H1 (cell line): ENCODE measurements at regions not wholly inside any gene's neighbourhood (a gene's known extent, or its start where the extent isn't known, plus 50 kb on each side); places are given as distances from the start of the nearest gene placed in this dataset.

ENCODE experiments used
- CTCF ChIA-PET: fragments of 300-600 bp; sonication (Branson Sonifier 250); formaldehyde crosslinking; loops from one replicate; lab custom pipeline; 2021; ENCODE audit not compliant: partially characterized antibody; lab: Charles Lee
- POLR2A ChIA-PET: fragments of 300-600 bp; sonication (Branson Sonifier 250); formaldehyde crosslinking; loops from one replicate; lab custom pipeline; 2021; ENCODE audit warnings: inconsistent platforms; ENCODE audit not compliant: partially characterized antibody; lab: Charles Lee
- DNase-seq, 2 experiments: peaks; one replicate each; pipeline versions ENCODE4 v3.0.0 to v3.0.0-alpha.2; 2010 to 2022; ENCODE audit warnings: low spot score in 2 of 2, low read depth in 1 of 2, mixed read lengths in 1 of 2
- FAIRE-seq: peaks from 2 replicates; lab custom pipeline; 2011; peaks lifted over from hg19 to GRCh38; lab: Jason Lieb, UNC
- H2AFZ ChIP-seq: 2 replicates; pipeline ENCODE4 v1.8.1; 2012; ENCODE audit warnings: low read length, inconsistent platforms
- H2AK5ac ChIP-seq: 2 replicates; pipeline ENCODE4 v1.6.1; 2013; ENCODE audit warnings: low read depth, low read length
- H2BK120ac ChIP-seq: replicated peaks from 2 replicates; pipeline ENCODE3; 2013; ENCODE audit warnings: low read depth, low read length, inconsistent platforms
- H2BK12ac ChIP-seq: 2 replicates; pipeline ENCODE4 v1.6.1; 2013; ENCODE audit warnings: low read depth, low read length
- H2BK15ac ChIP-seq: 2 replicates; pipeline ENCODE4 v1.6.1; 2013; ENCODE audit warnings: low read length
- H2BK20ac ChIP-seq: 2 replicates; pipeline ENCODE4 v1.6.1; 2013; ENCODE audit warnings: low read length
- H2BK5ac ChIP-seq: 2 replicates; pipeline ENCODE4 v1.6.1; 2013; ENCODE audit warnings: low read depth, low read length
- H3K14ac ChIP-seq: 2 replicates; pipeline ENCODE4 v1.6.1; 2013; ENCODE audit warnings: inconsistent platforms; ENCODE audit not compliant: insufficient read length
- H3K18ac ChIP-seq: 2 replicates; pipeline ENCODE4 v1.6.1; 2013; ENCODE audit warnings: low read length; ENCODE audit errors: extremely low read depth
- H3K23ac ChIP-seq: 2 replicates; pipeline ENCODE4 v1.6.1; 2013; ENCODE audit warnings: inconsistent platforms; ENCODE audit not compliant: insufficient read length
- H3K23me2 ChIP-seq: 2 replicates; pipeline ENCODE4 v1.6.1; 2013; ENCODE audit warnings: low read depth, low read length
- H3K27ac ChIP-seq: 2 replicates; pipeline ENCODE4 v1.6.1; 2011; ENCODE audit warnings: low read depth, low read length, inconsistent platforms
- H3K27me3 ChIP-seq, 4 experiments: replicated peaks in 1 of 4; 1 replicate in 1 of 4; 2 replicates in 3 of 4; pipeline versions ENCODE4 v1.6.1 to v1.8.1; 2011 to 2013; ENCODE audit warnings: low read length in 3 of 4, mild to moderate bottlenecking in 3 of 4, inconsistent platforms in 2 of 4, mixed read lengths in 2 of 4, moderate library complexity in 1 of 4; ENCODE audit not compliant: control insufficient read depth in 3 of 4, insufficient read depth in 3 of 4; ENCODE audit errors: extremely low read depth in 1 of 4
- H3K36me3 ChIP-seq, 4 experiments: 2 replicates each; pipeline versions ENCODE4 v1.6.1 to v1.8.1; 2011 to 2013; ENCODE audit warnings: mild to moderate bottlenecking in 4 of 4, low read length in 3 of 4, moderate library complexity in 2 of 4, control low read depth in 1 of 4, inconsistent platforms in 1 of 4; ENCODE audit not compliant: insufficient read depth in 4 of 4, control insufficient read depth in 2 of 4
- H3K4ac ChIP-seq: replicated peaks from 2 replicates; pipeline ENCODE3; 2013; ENCODE audit warnings: low read length, low read depth, mixed read lengths, inconsistent platforms; ENCODE audit not compliant: insufficient read length
- H3K4me1 ChIP-seq, 4 experiments: replicated peaks in 1 of 4; 1 replicate in 1 of 4; 2 replicates in 3 of 4; pipeline versions ENCODE4 v1.6.1 to v1.8.1; 2011 to 2013; ENCODE audit warnings: low read length in 3 of 4, inconsistent platforms in 2 of 4, mixed read lengths in 1 of 4; ENCODE audit not compliant: insufficient read depth in 4 of 4, control insufficient read depth in 3 of 4
- H3K4me2 ChIP-seq, 2 experiments: 2 replicates each; pipeline versions ENCODE4 v1.6.1 to v1.8.1; 2011 to 2013; ENCODE audit warnings: low read depth in 2 of 2, low read length in 2 of 2, control low read depth in 1 of 2, inconsistent platforms in 1 of 2, mild to moderate bottlenecking in 1 of 2; ENCODE audit not compliant: insufficient read depth in 1 of 2
- H3K4me3 ChIP-seq, 4 experiments: fragments of 200-600, 300-600 bp in 1 of 4; sonication (generic), shearing (Covaris generic), sonication (Bioruptor Twin) in 1 of 4; 2 replicates each; pipeline versions ENCODE4 v1.5.1 to v1.8.1; 2011 to 2016; ENCODE audit warnings: low read length in 4 of 4, low read depth in 3 of 4, control low read depth in 2 of 4, inconsistent platforms in 2 of 4, mild to moderate bottlenecking in 2 of 4, mixed read lengths in 1 of 4, moderate library complexity in 1 of 4; ENCODE audit not compliant: insufficient read depth in 2 of 4; ENCODE audit errors: extremely low read depth in 1 of 4
- H3K56ac ChIP-seq: replicated peaks from 2 replicates; pipeline ENCODE3; 2013; ENCODE audit warnings: low read depth, mild to moderate bottlenecking, mixed read lengths, low read length, inconsistent platforms; ENCODE audit not compliant: insufficient read length
- H3K79me1 ChIP-seq: 2 replicates; pipeline ENCODE4 v1.6.1; 2013; ENCODE audit warnings: low read depth, low read length, control low read depth
- H3K79me2 ChIP-seq, 2 experiments: 2 replicates each; pipeline versions ENCODE4 v1.6.1 to v1.8.1; 2012 to 2013; ENCODE audit warnings: low read length in 2 of 2, mild to moderate bottlenecking in 2 of 2, inconsistent platforms in 1 of 2; ENCODE audit not compliant: insufficient read depth in 2 of 2, control insufficient read depth in 1 of 2
- H3K9ac ChIP-seq, 4 experiments: replicated peaks in 1 of 4; 1 replicate in 1 of 4; 2 replicates in 3 of 4; pipeline versions ENCODE4 v1.6.1 to v1.8.1; 2011 to 2013; ENCODE audit warnings: low read depth in 3 of 4, low read length in 3 of 4, control low read depth in 2 of 4, mild to moderate bottlenecking in 2 of 4, moderate library complexity in 2 of 4, inconsistent platforms in 1 of 4; ENCODE audit errors: extremely low read depth in 1 of 4
- H3K9me3 ChIP-seq, 2 experiments: 2 replicates each; pipeline versions ENCODE4 v1.6.1 to v1.8.1; 2012 to 2013; ENCODE audit warnings: mild to moderate bottlenecking in 2 of 2, moderate library complexity in 2 of 2, control low read depth in 1 of 2, inconsistent platforms in 1 of 2, low read depth in 1 of 2, low read length in 1 of 2, mixed read lengths in 1 of 2; ENCODE audit not compliant: insufficient read depth in 2 of 2
- H4K20me1 ChIP-seq, 2 experiments: replicated peaks in 1 of 2; 2 replicates each; pipeline versions ENCODE3 to v1.8.1; 2011 to 2013; ENCODE audit warnings: inconsistent platforms in 2 of 2, low read length in 2 of 2, mild to moderate bottlenecking in 1 of 2; ENCODE audit not compliant: insufficient read depth in 2 of 2, control insufficient read depth in 1 of 2
- H4K5ac ChIP-seq: 2 replicates; pipeline ENCODE4 v1.6.1; 2013; ENCODE audit warnings: low read length, low read depth, mixed read lengths, inconsistent platforms; ENCODE audit not compliant: insufficient read length
- H4K8ac ChIP-seq: 2 replicates; pipeline ENCODE4 v1.8.0; 2013; ENCODE audit warnings: mild to moderate bottlenecking, moderate library complexity, low read length, inconsistent platforms; ENCODE audit not compliant: insufficient read depth; ENCODE audit errors: extremely low read depth
- H4K91ac ChIP-seq: replicated peaks from 2 replicates; pipeline ENCODE3; 2013; ENCODE audit warnings: low read length, mixed read lengths, inconsistent platforms; ENCODE audit not compliant: insufficient read length
- BRCA1 ChIP-seq: IDR thresholded peaks from 2 replicates; pipeline ENCODE4 v1.6.1; 2012; ENCODE audit warnings: low read depth, low read length, improper control_type of control experiment
- CBX5 ChIP-seq: fragments of 300-800, 300-1000 bp; sonication (generic); IDR thresholded peaks from 2 replicates; pipeline ENCODE4 v1.7.1; 2016; ENCODE audit warnings: antibody characterized with exemption, low read length, low read depth
- CBX8 ChIP-seq: fragments of 300-800, 300-1000 bp; sonication (generic); IDR thresholded peaks from 2 replicates; pipeline ENCODE4 v1.7.1; 2016; ENCODE audit warnings: low read depth, low read length, borderline replicate concordance
- CHD2 ChIP-seq: IDR thresholded peaks from 2 replicates; pipeline ENCODE4 v1.6.1; 2012; ENCODE audit warnings: low read length, improper control_type of control experiment
- CREB1 ChIP-seq: IDR thresholded peaks from 2 replicates; pipeline ENCODE4 v1.6.1; 2012; ENCODE audit warnings: inconsistent platforms
- EGR1 ChIP-seq: IDR thresholded peaks from 2 replicates; pipeline ENCODE4 v1.6.1; 2011; ENCODE audit warnings: low read depth, low read length, borderline replicate concordance
- EP300 ChIP-seq, 2 experiments: IDR thresholded peaks; 1 replicate in 1 of 2; 2 replicates in 1 of 2; pipeline ENCODE4 v1.6.1; 2011 to 2012; ENCODE audit warnings: low read depth in 2 of 2, low read length in 2 of 2, mild to moderate bottlenecking in 2 of 2, borderline replicate concordance in 1 of 2, inconsistent platforms in 1 of 2, moderate library complexity in 1 of 2
- GABPA ChIP-seq: IDR thresholded peaks from 2 replicates; pipeline ENCODE4 v1.6.1; 2011; ENCODE audit warnings: mild to moderate bottlenecking, low read length, moderate library complexity, borderline replicate concordance; ENCODE audit not compliant: insufficient read depth
- GTF2F1 ChIP-seq: IDR thresholded peaks from 2 replicates; pipeline ENCODE4 v1.6.1; 2012; ENCODE audit warnings: low read depth, low read length, improper control_type of control experiment, borderline replicate concordance
- JUN ChIP-seq: IDR thresholded peaks from 2 replicates; pipeline ENCODE4 v1.6.1; 2011; ENCODE audit warnings: low read depth, mild to moderate bottlenecking, improper control_type of control experiment, low read length
- NRF1 ChIP-seq: IDR thresholded peaks from 2 replicates; pipeline ENCODE4 v1.6.1; 2011; ENCODE audit warnings: mild to moderate bottlenecking, low read depth, low read length, improper control_type of control experiment
- POLR2A ChIP-seq, 2 experiments: IDR thresholded peaks; 1 replicate in 1 of 2; 2 replicates in 1 of 2; pipeline ENCODE4 v1.6.1; 2011; ENCODE audit warnings: low read depth in 2 of 2, low read length in 2 of 2, mild to moderate bottlenecking in 2 of 2; ENCODE audit errors: control extremely low read depth in 1 of 2
- RFX5 ChIP-seq: IDR thresholded peaks from 2 replicates; pipeline ENCODE4 v1.6.1; 2011; ENCODE audit warnings: low read depth, low read length, improper control_type of control experiment, borderline replicate concordance
- RNF2 ChIP-seq: fragments of 200-900, 300-1000 bp; sonication (generic); IDR thresholded peaks from 2 replicates; pipeline ENCODE4 v1.7.1; 2016; ENCODE audit warnings: borderline replicate concordance, low read depth, mild to moderate bottlenecking, antibody characterized with exemption, low read length; ENCODE audit not compliant: poor library complexity, severe bottlenecking; ENCODE audit errors: missing control alignments
- SIRT6 ChIP-seq: IDR thresholded peaks from one replicate; pipeline ENCODE4 v1.7.1; 2012; ENCODE audit warnings: low read length, inconsistent platforms
- YY1 ChIP-seq: IDR thresholded peaks from 2 replicates; pipeline ENCODE4 v1.6.1; 2011; ENCODE audit warnings: low read depth, mild to moderate bottlenecking, low read length
- WGBS, 2 experiments: shearing (Covaris generic) in 1 of 2; methylation state at CpG; one replicate each; pipeline versions ENCODE4 v1.1.6 to v1.1.7; 2013 to 2015; ENCODE audit warnings: low lambda C conversion rate in 2 of 2, mixed read lengths in 2 of 2, inconsistent platforms in 1 of 2, low coverage in 1 of 2, missing lambda C conversion rate in 1 of 2; ENCODE audit not compliant: insufficient replicate concordance in 2 of 2, insufficient coverage in 1 of 2, insufficient read length in 1 of 2; ENCODE audit errors: extremely low coverage in 1 of 2, missing lambda C conversion rate in 1 of 2; 5-methylcytosine and 5-hydroxymethylcytosine counted together

GRCh38 chrX:45351478-45351877, 150.8 kb upstream of the DIPK2B start:
- DNase-seq (no peak), FAIRE-seq (no peak)
- CTCF ChIA-PET = no interaction called here
- TF ChIP-seq RFX5 (no peak), EGR1 (no peak), RNF2 (no peak), POLR2A (IDR thresholded peaks at IDR 0.05; ENCODE audit: control extremely low read depth in 1 of 2, low read depth in 2 of 2, low read length in 2 of 2) (no peak), GABPA (no peak), SIRT6 (no peak), CHD2 (no peak), CBX8 (no peak), GTF2F1 (no peak), EP300 (IDR thresholded peaks at IDR 0.05; ENCODE audit: borderline replicate concordance in 1 of 2, low read depth in 2 of 2, low read length in 2 of 2) (no peak), CBX5 (no peak), BRCA1 (no peak), YY1 (no peak), CREB1 (no peak), NRF1 (no peak), JUN (no peak)

More at GRCh38 chrX:45351478-45351877, 150.8 kb upstream of the DIPK2B start:
- H3K56ac ChIP-seq = no peak overlapping the region
- H2BK12ac ChIP-seq = no peak overlapping the region
- no peaks in the 10 kb centered on the region for H3K4me1 ChIP-seq
- no peak overlapping the region for H3K27ac ChIP-seq
- POLR2A ChIA-PET = no interaction called here
- no peak overlapping the region for H2BK15ac ChIP-seq
- H3K4me2 ChIP-seq = no peak overlapping the region
- H2AK5ac ChIP-seq = no peak overlapping the region
- H2BK5ac ChIP-seq = no peak overlapping the region
- no peaks in the 10 kb centered on the region for H3K36me3 ChIP-seq
- no peak overlapping the region for H3K23ac ChIP-seq
- H3K4me3 ChIP-seq = no peak overlapping the region
- no peak overlapping the region for H2BK120ac ChIP-seq
- no peak overlapping the region for H4K91ac ChIP-seq
- no peak overlapping the region for H3K9ac ChIP-seq
- no peak overlapping the region for H3K4ac ChIP-seq
- no peaks in the 10 kb centered on the region for H3K23me2 ChIP-seq
- H3K27me3 ChIP-seq = no peaks in the 10 kb centered on the region
- no peak overlapping the region for H2AFZ ChIP-seq
- H3K79me2 ChIP-seq = no peaks in the 10 kb centered on the region
- no peaks in the 10 kb centered on the region for H3K79me1 ChIP-seq
- H4K8ac ChIP-seq = no peak overlapping the region
- no peaks in the 10 kb centered on the region for H4K20me1 ChIP-seq
- no peak overlapping the region for H3K14ac ChIP-seq
- no peaks in the 10 kb centered on the region for H3K9me3 ChIP-seq
- no peak overlapping the region for H4K5ac ChIP-seq
- WGBS, 2 experiments = 87% methylated on average over 2 of the region's 2 CpGs; no CpG with 5 or more reads in 1 of the 2 experiments
- no peak overlapping the region for H3K18ac ChIP-seq
- H2BK20ac ChIP-seq = no peak overlapping the region
